ENCODE measurements at regions not wholly inside any gene's neighbourhood (a gene's known extent, or its start where the extent isn't known, plus 50 kb on each side); places are given as distances from the start of the nearest gene placed in this dataset.

GRCh38 chr13:40376867-40377535 lies 289.4 kb downstream of the FOXO1 start:
- Mint-ChIP-seq H3K36me3 (ENCODE audit: low read depth, unreplicated experiment) (no peaks in the 10 kb centered on the region), H3K27ac (ENCODE audit: unreplicated experiment) (no peak overlapping the region), H3K9me3 (ENCODE audit: unreplicated experiment) (peaks cover 4% of the 10 kb centered on the region), H3K27me3 (ENCODE audit: low read depth, unreplicated experiment) (peaks cover 25% of the 10 kb centered on the region), H3K4me3 (ENCODE audit: unreplicated experiment) (no peak overlapping the region), H3K4me1 (ENCODE audit: low read depth, unreplicated experiment) (no peaks in the 10 kb centered on the region)
- H3K9ac ChIP-seq (ENCODE audit: low read length), result no peak overlapping the region
- no peak overlapping the region for H3K4me3 ChIP-seq (ENCODE audit: insufficient read depth, low read depth, low read length)
- FAIRE-seq (no peak), DNase-seq (ENCODE audit: low read depth) (no peak)
- no peak overlapping the region for H3K4me2 ChIP-seq (ENCODE audit: low read length)
- no peak overlapping the region for H2AFZ ChIP-seq (ENCODE audit: low read depth, low read length)
- TF ChIP-seq EZH2 (IDR thresholded peaks at IDR 0.05; ENCODE audit: insufficient read depth, low read length) (no peak), CTCF (IDR thresholded peaks at IDR 0.05; ENCODE audit: insufficient read depth, low read depth, low read length) (no peak)
- no peaks in the 10 kb centered on the region for H3K27me3 ChIP-seq (ENCODE audit: insufficient read depth, low read length)
- no peaks in the 10 kb centered on the region for H3K36me3 ChIP-seq (ENCODE audit: insufficient read depth, low read length)
- no peak overlapping the region for H3K27ac ChIP-seq (ENCODE audit: low read depth, low read length)
- no peaks in the 10 kb centered on the region for H3K9me3 ChIP-seq (ENCODE audit: insufficient read depth, low read depth, low read length)
- H4K20me1 ChIP-seq (ENCODE audit: insufficient read depth, low read length), result no peaks in the 10 kb centered on the region
- H3K4me1 ChIP-seq (ENCODE audit: insufficient read depth, low read length), result peaks cover 8% of the 10 kb centered on the region
- no peaks in the 10 kb centered on the region for H3K79me2 ChIP-seq (ENCODE audit: insufficient read depth, low read length)

DNA sequence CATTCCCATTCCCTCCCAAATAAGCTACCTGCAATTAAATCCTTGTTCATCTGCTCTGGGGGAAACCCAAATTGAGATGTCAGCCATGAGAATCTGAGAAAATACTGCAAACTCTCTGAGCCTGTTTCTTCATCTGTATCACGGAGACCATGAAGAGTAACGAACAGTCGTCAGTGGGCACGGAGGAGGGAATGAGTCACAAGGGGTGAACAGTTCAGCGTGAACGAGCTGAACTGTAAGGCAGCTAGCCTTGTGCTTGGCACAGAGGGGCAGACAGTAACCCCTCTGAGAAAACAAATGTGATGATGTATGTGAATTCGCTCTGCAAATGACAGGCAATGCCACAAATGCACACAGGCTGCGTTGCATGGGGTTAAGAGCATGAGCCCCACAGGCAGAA lies 288.7 kb downstream of the FOXO1 start:
- H3K36me3 ChIP-seq (ENCODE audit: insufficient read depth, low read length), result no peaks in the 10 kb centered on the region
- FAIRE-seq, result no peak
- no peaks in the 10 kb centered on the region for H3K79me2 ChIP-seq (ENCODE audit: insufficient read depth, low read length)
- peaks cover 25% of the 10 kb centered on the region for H3K27me3 Mint-ChIP-seq (ENCODE audit: low read depth, unreplicated experiment)
- no peaks in the 10 kb centered on the region for H4K20me1 ChIP-seq (ENCODE audit: insufficient read depth, low read length)
- no peak overlapping the region for H3K9ac ChIP-seq (ENCODE audit: low read length)
- TF ChIP-seq EZH2 (IDR thresholded peaks at IDR 0.05; ENCODE audit: insufficient read depth, low read length), result no peak
- TF ChIP-seq CTCF (IDR thresholded peaks at IDR 0.05; ENCODE audit: insufficient read depth, low read depth, low read length), result no peak
- H3K4me2 ChIP-seq (ENCODE audit: low read length), result peak overlapping the region; percentile 27
- no peak overlapping the region for H3K27ac Mint-ChIP-seq (ENCODE audit: unreplicated experiment)
- no peaks in the 10 kb centered on the region for H3K27me3 ChIP-seq (ENCODE audit: insufficient read depth, low read length)
- peak; percentile 75 for DNase-seq (ENCODE audit: low read depth)
- no peak overlapping the region for H3K4me3 ChIP-seq (ENCODE audit: insufficient read depth, low read depth, low read length)
- H3K4me1 Mint-ChIP-seq (ENCODE audit: low read depth, unreplicated experiment), result no peaks in the 10 kb centered on the region
- H3K4me3 Mint-ChIP-seq (ENCODE audit: unreplicated experiment), result no peak overlapping the region
- peaks cover 8% of the 10 kb centered on the region for H3K4me1 ChIP-seq (ENCODE audit: insufficient read depth, low read length)
- H3K9me3 ChIP-seq (ENCODE audit: insufficient read depth, low read depth, low read length), result no peaks in the 10 kb centered on the region
- no peak overlapping the region for H2AFZ ChIP-seq (ENCODE audit: low read depth, low read length)
- H3K9me3 Mint-ChIP-seq (ENCODE audit: unreplicated experiment), result peaks cover 4% of the 10 kb centered on the region
- H3K36me3 Mint-ChIP-seq (ENCODE audit: low read depth, unreplicated experiment), result no peaks in the 10 kb centered on the region
- no peak overlapping the region for H3K27ac ChIP-seq (ENCODE audit: low read depth, low read length)

- Mint-ChIP-seq H3K4me1 (ENCODE audit: low read depth, unreplicated experiment) (no peaks in the 10 kb centered on the region), H3K4me3 (ENCODE audit: unreplicated experiment) (no peak overlapping the region), H3K27ac (ENCODE audit: unreplicated experiment) (no peak overlapping the region), H3K27me3 (ENCODE audit: low read depth, unreplicated experiment) (peaks cover 20% of the 10 kb centered on the region), H3K9me3 (ENCODE audit: unreplicated experiment) (peaks cover 4% of the 10 kb centered on the region), H3K36me3 (ENCODE audit: low read depth, unreplicated experiment) (no peaks in the 10 kb centered on the region)
- no peaks in the 10 kb centered on the region for H3K79me2 ChIP-seq (ENCODE audit: insufficient read depth, low read length)
- H3K9ac ChIP-seq (ENCODE audit: low read length), result no peak overlapping the region
- no peak overlapping the region for H3K27ac ChIP-seq (ENCODE audit: low read depth, low read length)
- no peaks in the 10 kb centered on the region for H3K9me3 ChIP-seq (ENCODE audit: insufficient read depth, low read depth, low read length)
- H3K27me3 ChIP-seq (ENCODE audit: insufficient read depth, low read length), result no peaks in the 10 kb centered on the region
- DNase-seq (ENCODE audit: low read depth), result no peak
- peaks cover 8% of the 10 kb centered on the region for H3K4me1 ChIP-seq (ENCODE audit: insufficient read depth, low read length)
- no peak for FAIRE-seq
- no peak overlapping the region for H2AFZ ChIP-seq (ENCODE audit: low read depth, low read length)
- no peaks in the 10 kb centered on the region for H4K20me1 ChIP-seq (ENCODE audit: insufficient read depth, low read length)
- no peaks in the 10 kb centered on the region for H3K36me3 ChIP-seq (ENCODE audit: insufficient read depth, low read length)
- no peak overlapping the region for H3K4me3 ChIP-seq (ENCODE audit: insufficient read depth, low read depth, low read length)
- no peak overlapping the region for H3K4me2 ChIP-seq (ENCODE audit: low read length)
- TF ChIP-seq CTCF (IDR thresholded peaks at IDR 0.05; ENCODE audit: insufficient read depth, low read depth, low read length) (no peak), EZH2 (IDR thresholded peaks at IDR 0.05; ENCODE audit: insufficient read depth, low read length) (no peak)
Measured at GRCh38 chr13:40379196-40379595, 287.2 kb downstream of the FOXO1 start.

Data from astrocyte (in vitro differentiated cells and primary cell).